ENCODE measurements at regions not wholly inside any gene's neighbourhood (a gene's known extent, or its start where the extent isn't known, plus 50 kb on each side); places are given as distances from the start of the nearest gene placed in this dataset.

GRCh38 chr5:4205398-4205797 lies 609.8 kb downstream of the IRX1 start:
- no peak overlapping the region for H3K27ac ChIP-seq
- no peaks in the 10 kb centered on the region for H3K27me3 ChIP-seq (ENCODE audit: control insufficient read depth, insufficient read depth, low read length)
- no peaks in the 10 kb centered on the region for H3K79me2 ChIP-seq
- no peak overlapping the region for H3K9ac ChIP-seq
- H3K4me2 ChIP-seq (ENCODE audit: low read length) = no peak overlapping the region
- no peak overlapping the region for H2AFZ ChIP-seq
- H3K36me3 ChIP-seq (ENCODE audit: control insufficient read depth, insufficient read depth, low read length) = no peaks in the 10 kb centered on the region
- H3K9me3 ChIP-seq (ENCODE audit: control insufficient read depth, low read length) = no peaks in the 10 kb centered on the region
- no peak for TF ChIP-seq CTCF (IDR thresholded peaks at IDR 0.05)
- H3K4me1 ChIP-seq = no peaks in the 10 kb centered on the region
- H3K4me3 ChIP-seq (ENCODE audit: low read depth, low read length) = no peak overlapping the region

- no peak overlapping the region for H3K9ac ChIP-seq
- H3K4me1 ChIP-seq = no peaks in the 10 kb centered on the region
- H3K36me3 ChIP-seq (ENCODE audit: control insufficient read depth, insufficient read depth, low read length) = no peaks in the 10 kb centered on the region
- no peak for TF ChIP-seq CTCF (IDR thresholded peaks at IDR 0.05)
- H2AFZ ChIP-seq = no peak overlapping the region
- no peaks in the 10 kb centered on the region for H3K9me3 ChIP-seq (ENCODE audit: control insufficient read depth, low read length)
- H3K79me2 ChIP-seq = no peaks in the 10 kb centered on the region
- no peak overlapping the region for H3K4me2 ChIP-seq (ENCODE audit: low read length)
- H3K4me3 ChIP-seq (ENCODE audit: low read depth, low read length) = no peak overlapping the region
- H3K27ac ChIP-seq = no peak overlapping the region
- no peaks in the 10 kb centered on the region for H3K27me3 ChIP-seq (ENCODE audit: control insufficient read depth, insufficient read depth, low read length)
Measured at GRCh38 chr5:4206127-4206526, 610.5 kb downstream of the IRX1 start.

- Histone ChIP-seq H3K27me3 (ENCODE audit: control insufficient read depth, insufficient read depth, low read length) (no peaks in the 10 kb centered on the region), H3K9me3 (ENCODE audit: control insufficient read depth, low read length) (no peaks in the 10 kb centered on the region), H3K4me1 (no peaks in the 10 kb centered on the region), H3K9ac (no peak overlapping the region), H3K4me2 (ENCODE audit: low read length) (no peak overlapping the region), H3K27ac (no peak overlapping the region), H3K4me3 (ENCODE audit: low read depth, low read length) (no peak overlapping the region), H2AFZ (no peak overlapping the region), H3K79me2 (no peaks in the 10 kb centered on the region), H3K36me3 (ENCODE audit: control insufficient read depth, insufficient read depth, low read length) (no peaks in the 10 kb centered on the region)
- no peak for TF ChIP-seq CTCF (IDR thresholded peaks at IDR 0.05)
Measured at GRCh38 chr5:4207486-4207885, 611.9 kb downstream of the IRX1 start.

- H2AFZ ChIP-seq = no peak overlapping the region
- no peak for TF ChIP-seq CTCF (IDR thresholded peaks at IDR 0.05)
- no peaks in the 10 kb centered on the region for H3K9me3 ChIP-seq (ENCODE audit: control insufficient read depth, low read length)
- no peaks in the 10 kb centered on the region for H3K4me1 ChIP-seq
- no peak overlapping the region for H3K4me2 ChIP-seq (ENCODE audit: low read length)
- H3K36me3 ChIP-seq (ENCODE audit: control insufficient read depth, insufficient read depth, low read length) = no peaks in the 10 kb centered on the region
- no peak overlapping the region for H3K27ac ChIP-seq
- H3K9ac ChIP-seq = no peak overlapping the region
- H3K4me3 ChIP-seq (ENCODE audit: low read depth, low read length) = no peak overlapping the region
- no peaks in the 10 kb centered on the region for H3K79me2 ChIP-seq
- H3K27me3 ChIP-seq (ENCODE audit: control insufficient read depth, insufficient read depth, low read length) = no peaks in the 10 kb centered on the region
Measured at GRCh38 chr5:4208537-4208936, 612.9 kb downstream of the IRX1 start.

- no peaks in the 10 kb centered on the region for H3K79me2 ChIP-seq
- no peak overlapping the region for H3K4me3 ChIP-seq (ENCODE audit: low read depth, low read length)
- H3K4me2 ChIP-seq (ENCODE audit: low read length) = no peak overlapping the region
- H3K9me3 ChIP-seq (ENCODE audit: control insufficient read depth, low read length) = no peaks in the 10 kb centered on the region
- no peak overlapping the region for H2AFZ ChIP-seq
- H3K9ac ChIP-seq = no peak overlapping the region
- H3K27ac ChIP-seq = no peak overlapping the region
- TF ChIP-seq CTCF (IDR thresholded peaks at IDR 0.05) = no peak
- H3K4me1 ChIP-seq = no peaks in the 10 kb centered on the region
- no peaks in the 10 kb centered on the region for H3K27me3 ChIP-seq (ENCODE audit: control insufficient read depth, insufficient read depth, low read length)
- no peaks in the 10 kb centered on the region for H3K36me3 ChIP-seq (ENCODE audit: control insufficient read depth, insufficient read depth, low read length)
Measured at GRCh38 chr5:4208996-4209395, 613.4 kb downstream of the IRX1 start.
